ENCODE measurements at regions not wholly inside any gene's neighbourhood (a gene's known extent, or its start where the extent isn't known, plus 50 kb on each side); places are given as distances from the start of the nearest gene placed in this dataset.
"Not testable (repeated sequence)": the region's sequence is repeated elsewhere in the genome, so short reads cannot be mapped to it uniquely, and the experiment has no call there.

DNA sequence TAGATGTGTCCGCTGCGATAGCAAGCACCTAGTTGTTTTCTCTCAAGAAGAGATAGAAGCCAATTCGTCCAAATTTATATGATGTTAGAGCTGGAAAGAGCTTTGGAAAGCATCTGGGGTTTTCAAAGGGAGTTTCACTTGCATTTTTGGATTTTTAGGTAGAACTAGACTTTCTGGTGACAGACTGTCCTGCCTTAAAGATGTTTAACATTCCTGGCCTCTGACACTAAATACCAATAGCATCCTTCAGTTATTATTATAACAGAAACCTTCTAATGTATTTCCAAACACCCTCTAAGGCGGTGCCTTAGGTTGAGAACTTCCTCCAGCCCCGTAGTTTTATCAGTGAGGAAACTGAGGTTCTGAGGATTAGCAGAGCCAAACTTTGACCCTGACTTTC lies 305.3 kb downstream of the SATB1 start:
- DNase-seq = no peak

DNA sequence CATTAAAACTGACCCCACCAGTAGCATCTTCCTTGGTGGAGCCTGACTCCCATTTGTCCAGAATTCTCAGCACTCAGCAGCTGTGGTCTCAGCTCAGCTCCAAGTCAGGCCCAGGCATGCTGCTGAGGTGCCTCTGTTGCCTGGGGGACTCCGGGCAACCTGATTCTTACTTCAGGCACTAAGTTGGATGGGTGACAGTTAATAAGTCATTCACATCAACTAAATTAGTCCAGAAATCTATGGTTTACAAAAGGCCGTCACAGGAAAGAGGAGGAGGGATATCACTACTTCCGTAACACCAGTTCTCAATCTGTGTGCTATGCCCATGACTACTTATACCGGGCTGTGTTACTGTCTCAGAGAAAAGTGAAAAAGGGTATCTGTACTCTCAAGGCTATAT lies 310.2 kb downstream of the SATB1 start:
- no peak for DNase-seq

DNA sequence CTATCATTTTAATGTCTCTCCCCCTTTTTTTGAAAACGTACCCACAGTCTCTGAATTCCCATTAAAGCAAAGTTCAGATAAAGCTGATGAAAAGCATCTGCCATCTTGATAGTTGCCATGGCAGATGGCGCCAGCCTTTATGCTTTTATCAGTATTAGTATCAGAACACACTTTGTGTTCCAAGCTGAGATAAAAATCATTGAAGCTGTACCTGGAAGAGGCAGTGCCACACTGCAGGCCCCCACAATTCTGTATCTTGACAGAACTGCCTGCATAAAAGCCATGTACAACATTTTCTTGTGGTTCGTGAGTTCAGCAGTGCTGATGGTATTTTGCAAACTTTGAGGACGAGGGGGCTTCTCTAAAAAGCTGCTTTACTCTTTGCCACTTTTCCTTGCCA lies 311.7 kb downstream of the SATB1 start:
- DNase-seq = no peak

DNA sequence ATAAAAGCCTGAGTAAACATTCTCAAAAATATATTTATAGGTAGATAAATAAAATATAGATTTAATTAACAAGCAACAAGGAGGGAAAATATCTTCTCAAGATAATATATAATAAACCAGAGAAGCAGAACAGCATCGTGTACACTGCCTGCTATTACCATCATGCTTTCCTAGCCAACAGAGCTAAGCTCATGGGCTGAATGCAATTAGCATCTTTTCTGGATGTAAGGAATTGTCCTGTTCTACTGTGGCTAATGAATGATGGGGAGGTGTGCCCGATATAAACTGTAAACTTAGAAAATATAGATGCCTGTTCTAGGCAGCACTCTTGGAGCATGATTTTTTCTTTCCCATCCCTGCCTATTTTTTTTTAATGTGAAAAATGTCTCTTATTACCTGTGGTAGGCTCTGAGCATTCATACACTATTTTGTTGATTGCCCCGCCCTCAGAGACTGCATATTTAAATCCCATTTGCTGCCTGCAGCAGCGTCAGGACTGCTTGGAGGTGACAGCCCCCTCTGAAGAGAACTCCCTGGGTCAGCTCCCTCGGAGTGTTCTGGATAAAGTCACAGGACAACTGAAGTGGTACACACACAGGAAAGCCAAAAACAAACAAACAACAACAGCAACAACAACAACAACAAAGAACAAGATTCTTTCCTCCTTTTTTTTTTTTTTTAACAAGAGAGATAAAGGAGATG lies 312.3 kb downstream of the SATB1 start:
- DNase-seq = no peak

DNA sequence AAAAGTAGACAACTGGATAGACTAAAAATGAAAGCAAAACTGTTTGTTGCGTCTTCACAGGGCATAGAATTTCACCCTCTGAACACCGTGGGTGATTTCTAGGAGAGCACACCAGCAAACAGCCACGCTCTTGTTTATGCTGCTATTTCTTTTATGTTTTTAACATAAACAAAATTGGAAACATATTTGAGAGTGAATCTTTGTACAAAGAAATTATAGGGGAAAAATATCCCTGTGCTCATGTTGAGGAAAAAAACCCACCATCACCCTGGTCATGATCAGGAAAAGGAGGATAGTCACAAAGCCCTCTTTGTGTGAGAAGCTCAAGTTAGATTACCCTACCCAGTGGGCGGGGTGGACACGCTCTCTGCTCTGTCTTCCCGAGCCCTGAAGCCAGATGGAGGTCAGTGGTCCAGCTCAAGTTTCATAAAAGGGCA lies 313.3 kb downstream of the SATB1 start:
- no peak for DNase-seq

DNA sequence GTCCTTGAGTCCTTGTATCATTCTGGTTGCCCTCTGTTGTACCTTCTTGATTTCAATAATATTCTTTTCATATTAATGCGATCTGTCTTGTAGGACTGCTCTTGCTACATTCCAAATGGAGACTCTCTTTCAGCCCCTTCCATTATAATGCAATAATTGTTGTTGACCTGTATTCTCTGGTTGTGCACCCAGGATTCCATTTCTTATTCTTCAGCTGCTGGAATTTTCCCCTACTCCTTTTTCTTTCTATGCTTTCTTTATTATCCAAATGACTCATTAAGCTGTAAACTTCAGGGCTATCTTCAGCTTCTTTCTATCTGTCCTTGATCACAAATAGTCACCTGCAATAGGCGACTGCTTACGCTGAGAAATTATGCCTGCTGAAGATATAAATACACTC lies 321.5 kb downstream of the SATB1 start:
- no peak for DNase-seq

DNA sequence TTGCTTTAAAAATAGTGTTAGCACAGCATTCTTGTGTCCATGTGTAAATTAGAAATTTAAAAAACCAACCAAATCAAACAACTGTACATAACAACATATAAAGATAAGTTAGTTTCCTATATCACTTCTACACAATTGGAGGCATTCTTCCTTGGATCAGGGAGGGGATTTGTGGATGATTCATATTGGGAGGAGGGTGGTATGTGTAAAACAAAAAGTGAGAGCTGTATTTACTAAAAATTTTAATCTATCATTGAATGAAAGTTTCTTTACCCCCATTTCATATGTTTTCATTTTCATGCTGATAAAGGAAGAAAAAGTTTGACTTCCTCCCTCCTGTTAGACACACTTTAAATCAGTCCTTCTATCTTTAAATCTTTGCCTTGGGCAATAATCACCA lies 325.0 kb downstream of the SATB1 start:
- no peak for DNase-seq

DNA sequence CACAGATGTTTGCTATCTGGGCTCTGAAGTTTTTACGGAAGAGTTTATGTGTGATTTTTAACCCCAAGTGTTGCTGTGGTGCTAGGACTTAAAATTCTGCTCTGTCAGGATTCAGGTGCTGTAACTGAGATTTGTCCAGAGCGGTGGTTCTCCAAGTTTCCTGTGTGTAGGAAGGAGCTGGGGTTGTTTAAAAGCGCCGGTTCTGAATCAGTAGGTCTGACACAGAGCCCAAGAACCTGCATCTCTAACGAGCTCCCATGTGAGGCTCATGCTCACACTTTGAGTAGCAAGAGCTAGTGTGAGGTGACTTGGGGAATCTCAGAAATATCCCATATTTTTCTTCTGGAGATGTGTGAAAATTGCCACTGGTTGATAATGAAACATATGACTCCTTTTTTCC lies 325.5 kb downstream of the SATB1 start:
- DNase-seq = no peak

DNA sequence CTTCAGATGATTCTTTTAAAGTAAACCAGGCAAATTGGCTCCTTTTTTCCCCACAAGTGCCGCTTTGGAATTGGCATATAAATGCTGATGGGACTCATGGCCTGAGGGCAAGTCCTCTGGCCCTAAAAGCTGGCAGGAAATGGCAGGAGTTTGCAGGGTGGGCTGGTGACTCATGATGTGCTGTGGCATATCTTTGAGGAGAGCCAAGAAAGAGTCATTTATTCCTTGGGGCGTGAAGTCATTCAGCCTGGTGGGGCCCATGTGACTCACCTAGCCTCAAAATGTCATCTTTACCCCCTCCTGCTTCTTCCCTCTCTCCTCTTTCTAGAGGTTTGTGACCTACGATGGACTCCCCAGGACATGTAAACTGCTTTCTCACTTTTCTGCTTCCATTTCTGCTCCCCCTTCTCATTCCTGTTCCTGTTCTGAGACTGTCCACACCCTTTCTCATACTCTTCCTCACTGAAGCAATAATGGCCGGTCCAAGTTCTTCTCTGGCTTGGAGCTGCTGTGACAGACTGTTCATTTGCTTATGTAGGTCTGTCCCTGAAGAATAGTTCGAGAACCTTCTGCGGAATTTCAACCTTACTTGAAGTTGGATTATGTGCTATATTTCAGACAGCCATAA lies 326.1 kb downstream of the SATB1 start:
- DNase-seq = peak; percentile 49

DNA sequence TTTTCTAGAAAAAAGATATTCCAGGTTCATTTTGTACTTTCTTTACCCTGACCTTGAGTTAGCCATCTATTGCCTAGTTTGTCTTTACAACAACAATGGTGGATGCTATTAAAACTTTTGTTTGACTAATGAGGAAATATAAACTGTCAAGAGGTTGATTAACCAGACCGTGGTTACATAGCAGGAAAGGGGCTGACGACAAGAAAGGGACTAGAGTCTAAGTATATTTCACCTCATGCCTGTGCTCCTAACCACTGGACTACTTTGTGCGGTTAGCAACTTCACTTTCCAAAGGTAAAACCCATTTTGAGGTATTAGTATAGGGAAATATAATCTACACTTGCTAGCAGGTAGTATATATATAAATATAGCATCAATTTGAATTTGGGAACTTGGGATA lies 327.1 kb downstream of the SATB1 start:
- DNase-seq = no peak

DNA sequence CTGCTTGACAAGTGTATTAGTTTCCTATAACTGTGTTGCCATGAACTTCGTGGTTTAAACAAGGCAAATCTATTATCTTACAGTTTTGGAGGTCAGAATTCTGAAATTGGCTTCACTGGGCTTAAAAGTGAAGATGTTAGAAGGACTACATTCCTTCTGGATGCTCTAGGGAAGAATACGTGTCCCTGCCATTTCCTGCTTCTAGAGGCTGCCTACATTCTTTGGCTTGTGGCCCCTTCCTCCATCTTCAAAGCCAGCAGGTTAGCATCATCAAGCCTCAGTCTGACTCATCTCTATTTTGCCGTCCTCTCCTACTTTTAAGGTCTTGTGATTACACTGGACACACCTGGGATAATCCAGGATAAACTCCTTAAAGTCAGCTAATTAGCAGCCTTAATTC lies 327.7 kb downstream of the SATB1 start:
- no peak for DNase-seq

DNA sequence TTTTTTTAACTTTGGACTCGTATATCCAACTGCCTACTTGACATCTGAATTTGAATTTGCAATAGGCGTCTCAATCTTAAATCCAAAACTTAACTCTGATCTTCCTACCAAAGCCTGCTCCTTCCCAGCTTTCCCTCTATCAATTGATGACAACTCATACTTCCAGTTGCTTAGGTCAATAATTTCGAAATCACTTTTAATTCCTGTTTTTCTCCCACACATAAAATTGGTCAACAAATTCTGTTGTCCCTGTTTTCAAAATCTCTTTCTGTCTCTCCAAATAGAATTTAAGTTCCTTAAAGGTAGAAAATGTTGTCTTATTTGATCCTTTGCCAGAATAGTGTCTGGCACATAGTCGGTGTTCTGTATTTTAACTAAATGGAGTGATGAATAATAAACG lies 332.4 kb downstream of the SATB1 start:
- no peak for DNase-seq

DNA sequence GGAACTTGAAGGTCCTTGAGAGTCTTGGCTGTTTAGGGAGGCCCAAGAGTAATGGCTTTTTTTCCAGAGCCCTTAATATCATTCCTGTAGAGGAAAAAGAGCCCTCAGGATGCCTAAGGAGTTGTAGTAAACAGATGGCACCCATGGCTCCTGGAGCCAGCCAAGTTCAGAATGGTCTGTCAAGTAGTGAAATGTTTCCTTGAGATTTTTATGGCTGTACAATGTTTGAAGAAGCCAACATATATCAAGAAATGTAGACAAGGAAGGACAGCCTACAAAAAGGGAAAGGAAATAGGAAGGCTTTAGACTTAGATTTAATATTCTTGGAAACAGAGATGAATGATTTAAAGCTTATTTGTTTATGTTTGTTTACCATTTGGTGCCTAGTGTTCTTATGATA lies 334.8 kb downstream of the SATB1 start:
- DNase-seq = no peak

DNA sequence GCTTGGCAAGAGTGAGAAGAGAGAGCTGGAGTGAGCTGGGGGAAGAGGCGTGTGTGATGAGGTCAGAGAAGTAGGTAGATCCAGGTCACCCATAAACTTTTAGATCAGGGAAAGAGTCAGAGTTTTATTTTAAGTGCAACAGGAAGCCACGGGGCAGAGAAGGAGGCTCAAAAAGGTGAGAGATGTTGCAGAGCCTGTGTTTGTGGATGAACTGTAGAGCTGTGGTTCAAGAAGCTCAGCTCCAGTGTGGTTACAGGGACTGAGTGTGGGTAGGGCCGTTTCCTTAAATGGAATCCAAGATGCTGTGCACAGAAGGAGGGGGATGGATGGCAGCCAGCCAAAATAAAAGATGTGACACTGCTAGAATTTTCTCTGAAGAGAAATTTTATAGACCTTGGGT lies 337.2 kb downstream of the SATB1 start:
- no peak for DNase-seq

DNA sequence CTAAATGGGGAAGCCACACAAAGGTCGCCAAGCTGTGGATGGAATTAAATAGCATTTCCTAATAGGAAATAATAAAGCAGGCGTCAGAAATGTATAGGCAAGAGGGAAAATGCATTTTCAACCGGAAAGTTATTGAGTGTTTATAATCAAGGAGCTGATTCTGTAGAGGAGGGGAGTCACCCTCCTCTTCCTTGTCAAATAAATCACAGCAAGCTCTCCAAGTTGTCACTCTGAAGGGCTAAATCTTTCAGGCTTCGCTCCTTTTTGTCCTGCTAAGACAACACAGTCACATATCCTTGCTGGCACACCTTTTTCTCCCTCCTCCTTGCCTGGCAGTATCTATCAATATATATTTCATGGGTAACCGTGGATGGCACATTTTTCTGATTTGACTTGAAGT lies 338.4 kb downstream of the SATB1 start:
- DNase-seq = no peak

DNA sequence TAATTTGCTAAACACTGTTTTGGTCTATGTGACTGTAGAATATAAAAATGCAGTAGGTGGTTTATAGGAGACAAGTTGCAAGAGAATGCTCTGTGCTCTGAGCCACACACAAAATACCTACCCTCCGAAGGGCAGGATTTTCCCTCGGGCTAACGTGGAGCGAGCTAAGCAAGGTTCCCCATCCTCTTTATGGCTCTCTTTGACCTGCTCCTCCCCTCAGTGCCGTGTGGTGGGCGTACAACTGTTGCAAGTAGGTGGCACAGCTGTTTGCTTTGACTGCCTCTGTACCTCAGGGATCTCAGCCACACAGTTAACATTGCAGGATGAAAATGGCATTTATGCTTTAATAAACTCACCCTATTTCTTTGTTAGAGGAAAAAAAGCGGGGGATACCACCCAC lies 339.1 kb downstream of the SATB1 start:
- no peak for DNase-seq

DNA sequence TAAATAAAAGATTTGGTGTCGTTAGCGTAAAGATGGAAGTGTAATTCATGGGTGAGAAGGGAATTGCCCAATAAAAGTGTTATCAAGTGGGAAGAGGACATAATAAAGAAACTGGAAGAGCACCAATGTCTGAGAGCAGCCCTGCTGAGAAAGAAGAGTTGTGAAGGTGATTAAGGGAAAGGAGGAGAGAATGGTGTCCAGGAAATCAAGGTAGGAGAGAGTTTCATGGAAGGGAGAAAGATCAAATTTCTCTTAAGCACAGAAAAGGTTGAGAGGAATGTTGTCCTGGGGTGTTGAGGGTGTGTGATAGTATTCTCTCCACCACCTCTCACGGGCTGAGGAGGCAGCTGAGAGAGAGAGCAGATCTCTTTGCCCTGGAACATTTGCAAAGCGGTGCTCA lies 339.7 kb downstream of the SATB1 start:
- DNase-seq = no peak

DNA sequence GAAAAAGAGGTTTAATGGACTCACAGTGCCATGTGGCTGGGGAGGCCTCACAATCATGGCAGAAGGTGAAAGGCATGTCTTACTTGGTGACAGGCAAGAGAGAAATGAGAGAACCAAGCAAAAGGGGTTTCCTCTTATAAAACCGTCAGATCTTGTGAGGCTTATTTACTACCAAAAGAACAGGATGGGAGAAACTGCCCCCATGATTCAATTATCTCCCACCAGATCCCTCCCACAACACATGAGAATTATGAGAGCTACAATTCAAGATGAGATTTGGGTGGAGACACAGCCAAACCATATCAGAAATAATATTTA lies 340.8 kb upstream of the TBC1D5 start:
- not testable (repeated sequence) for DNase-seq

DNA sequence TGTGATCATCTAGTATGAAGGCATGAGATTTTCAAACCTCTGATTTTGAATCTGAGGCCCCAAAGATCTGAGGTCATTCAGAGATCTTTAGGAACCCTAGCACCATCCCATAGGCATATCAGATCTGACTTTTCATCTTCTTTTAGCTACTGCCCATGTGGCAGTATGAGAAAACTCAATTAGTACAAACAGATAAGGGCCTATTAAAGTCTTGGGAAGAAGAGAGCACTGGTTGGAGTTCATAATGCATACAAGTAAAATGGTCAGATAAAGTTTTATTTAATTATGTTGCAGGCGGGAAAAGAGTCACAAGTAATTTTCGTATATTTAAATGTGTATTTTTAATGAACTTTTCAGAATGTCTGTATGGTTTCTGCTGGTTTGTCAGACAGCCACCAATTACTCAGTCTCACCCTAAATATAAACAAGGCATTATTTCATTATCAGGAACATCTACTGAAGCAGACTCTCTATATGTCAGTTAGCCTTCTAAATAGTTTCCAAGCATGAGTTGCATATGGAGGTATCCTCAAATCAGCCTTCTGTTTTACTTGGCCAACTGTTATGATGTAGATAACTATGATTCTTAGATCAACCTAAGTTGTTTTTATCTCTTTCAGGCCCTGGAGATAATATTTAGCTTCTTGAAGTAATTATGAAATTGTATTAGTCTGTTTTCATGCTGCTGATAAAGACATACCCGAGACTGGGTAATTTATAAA lies 340.3 kb upstream of the TBC1D5 start:
- DNase-seq = no peak

DNA sequence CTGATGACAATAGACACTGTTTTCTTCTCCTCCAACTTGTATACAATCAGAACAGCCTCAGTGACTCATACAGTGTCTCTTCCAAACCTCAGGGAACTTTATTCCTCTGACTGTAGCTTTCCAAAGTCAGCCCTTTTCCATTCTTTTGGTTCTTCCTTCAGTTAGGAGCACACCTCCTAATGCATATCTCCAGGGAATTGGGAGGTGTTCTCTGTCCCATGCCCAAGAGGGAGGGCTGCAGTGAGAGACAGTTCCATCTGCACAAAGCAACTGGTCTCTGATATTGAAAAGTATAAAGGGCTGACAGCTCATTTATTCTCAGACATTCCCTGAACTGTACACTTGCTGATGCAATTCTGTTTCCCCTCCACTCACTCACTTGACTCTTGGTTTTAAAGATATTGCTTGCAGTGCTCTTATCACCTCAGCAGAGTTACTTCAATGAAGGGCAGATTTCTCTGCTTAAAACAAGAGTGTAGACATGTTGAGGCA lies 337.8 kb upstream of the TBC1D5 start:
- DNase-seq = no peak

DNA sequence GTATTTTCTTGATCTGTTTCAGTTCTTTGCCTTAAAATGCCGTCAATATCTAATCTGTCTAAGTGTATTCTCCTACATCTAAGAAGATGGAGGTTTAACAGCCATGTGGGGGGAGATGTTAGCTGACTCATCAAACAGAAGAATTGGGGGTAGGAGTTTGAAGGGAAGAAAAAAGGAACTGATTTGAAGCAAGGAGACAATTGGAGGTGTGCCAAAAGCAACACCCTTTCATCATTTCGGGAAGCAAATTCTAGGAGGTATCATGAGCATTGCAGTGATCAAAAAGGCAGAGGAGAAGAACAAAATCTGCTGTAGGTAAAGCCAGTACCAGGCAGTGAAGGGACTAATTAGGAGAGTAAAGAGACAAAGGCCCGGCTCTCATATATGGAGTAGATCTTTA lies 337.3 kb upstream of the TBC1D5 start:
- DNase-seq = no peak

DNA sequence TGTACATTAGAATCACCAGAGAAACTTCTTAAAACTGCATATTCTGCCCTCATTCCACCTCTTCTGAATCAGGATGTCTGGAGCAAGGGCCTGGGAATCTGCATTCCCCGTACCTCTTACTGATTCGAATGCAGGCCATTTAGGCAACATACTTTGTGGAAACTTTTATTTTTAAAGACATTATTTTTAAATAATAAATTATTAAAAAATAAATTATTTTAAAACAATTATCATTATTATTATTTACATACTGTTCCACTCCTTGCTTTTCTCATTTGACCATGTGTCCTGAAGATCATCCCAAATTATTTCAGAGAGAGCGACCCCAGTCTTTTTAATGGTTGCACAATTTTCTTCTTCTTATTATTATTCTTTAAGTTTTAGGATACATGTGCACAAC lies 336.6 kb upstream of the TBC1D5 start:
- no peak for DNase-seq

DNA sequence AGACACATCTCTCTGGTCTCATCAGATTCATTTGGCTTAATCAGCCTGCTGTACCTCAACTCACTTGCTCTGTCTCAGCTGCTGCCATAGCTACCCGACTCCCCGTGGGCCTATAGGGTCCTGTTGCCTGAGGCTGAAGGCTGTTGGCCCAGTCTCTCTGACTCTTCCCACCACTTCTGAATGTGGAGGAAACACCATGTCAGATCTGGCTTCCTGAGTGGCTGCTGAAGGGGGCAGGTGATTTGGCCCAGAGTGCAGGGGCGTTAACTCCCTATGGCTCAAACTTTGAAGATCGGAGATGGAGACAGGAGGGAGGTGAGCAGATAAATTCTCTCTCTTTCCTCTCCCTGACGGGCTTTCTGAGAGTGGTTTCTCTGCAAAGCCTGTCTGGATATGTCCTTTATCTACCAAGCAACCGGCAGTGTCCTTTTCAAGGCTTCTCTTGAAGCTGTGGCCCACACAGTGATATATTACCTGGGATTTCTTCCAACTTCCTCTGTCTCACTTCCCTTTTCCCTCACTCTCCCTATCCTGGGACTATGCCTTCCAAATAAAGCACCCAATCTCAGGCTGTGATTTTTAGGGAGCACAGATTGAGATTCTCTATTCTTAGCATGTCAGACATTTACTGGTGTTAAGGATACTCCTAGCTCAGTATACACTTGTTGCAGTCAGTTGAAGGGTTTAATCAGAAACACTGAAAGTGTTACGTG lies 334.9 kb upstream of the TBC1D5 start:
- DNase-seq = no peak

DNA sequence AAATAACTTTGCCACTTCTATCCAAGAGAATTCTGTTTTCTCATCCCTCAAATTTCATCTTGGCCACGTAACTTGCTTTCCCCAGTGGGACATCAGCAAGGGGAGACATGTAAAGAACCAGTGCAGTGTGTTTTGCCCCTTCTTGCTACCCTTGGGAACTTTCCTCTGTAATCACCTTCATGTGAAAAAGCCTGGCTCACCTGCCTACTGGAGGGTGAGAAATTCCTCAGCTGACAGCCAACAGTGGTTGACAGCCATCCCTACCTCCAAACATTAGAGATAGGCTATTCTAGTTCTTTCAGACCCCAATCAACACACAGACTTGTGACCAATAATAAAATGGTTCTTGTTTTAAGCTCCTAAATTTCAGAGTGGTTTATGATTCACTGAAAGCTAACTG lies 333.9 kb upstream of the TBC1D5 start:
- no peak for DNase-seq
